ENCODE measurements at regions not wholly inside any gene's neighbourhood (a gene's known extent, or its start where the extent isn't known, plus 50 kb on each side); places are given as distances from the start of the nearest gene placed in this dataset.

- TF ChIP-seq MBD4 (IDR thresholded peaks at IDR 0.05; ENCODE audit: borderline replicate concordance, low read length) = no peak
- TF ChIP-seq FOXJ3 (CRISPR knock-in tag; IDR thresholded peaks at IDR 0.05; ENCODE audit: borderline replicate concordance) = no peak
- no peak for TF ChIP-seq YEATS4 (CRISPR knock-in tag; IDR thresholded peaks at IDR 0.05; ENCODE audit: borderline replicate concordance)
- TF ChIP-seq TFDP2 (CRISPR knock-in tag; IDR thresholded peaks at IDR 0.05) = no peak
- TF ChIP-seq MYNN (CRISPR knock-in tag; IDR thresholded peaks at IDR 0.05; ENCODE audit: low read depth) = no peak
- TF ChIP-seq HNF4A (CRISPR knock-in tag; IDR thresholded peaks at IDR 0.05) = no peak
- no peak for TF ChIP-seq ZC3H13 (CRISPR knock-in tag; IDR thresholded peaks at IDR 0.05)
- TF ChIP-seq HNRNPLL (IDR thresholded peaks at IDR 0.05; ENCODE audit: low read depth, low read length, poor library complexity, severe bottlenecking) = no peak
Observed at GRCh38 chr13:99855526-99856420, 115.8 kb downstream of the ZIC5 start (continued).

- H3K27me3 ChIP-seq (ENCODE audit: control insufficient read depth in 1 of 2, insufficient read depth in 2 of 2, low read length in 2 of 2) = no peaks in the 10 kb centered on the region
- H3K27ac ChIP-seq (ENCODE audit: extremely low read length, insufficient read depth, low read length) = no peak overlapping the region
- H3K79me2 ChIP-seq (ENCODE audit: insufficient read depth, low read length) = no peaks in the 10 kb centered on the region
- ChIA-PET POLR2A (no interaction called here), CTCF (ENCODE audit: low intra/inter-chr PET ratio, low total read pairs) (no interaction called here)
- no peak overlapping the region for H3K9ac ChIP-seq (ENCODE audit: insufficient read depth, low read depth, low read length)
- H3K4me2 ChIP-seq (ENCODE audit: low read depth, low read length) = no peak overlapping the region
- H3K36me3 ChIP-seq (replicated peaks in 1 of 2; ENCODE audit: control insufficient read depth in 1 of 2, insufficient read depth in 2 of 2, low read length in 2 of 2) = no peaks in the 10 kb centered on the region
- DNase-seq (ENCODE audit: low spot score) = no peak
- no peak for ATAC-seq
- no peak overlapping the region for H2AFZ ChIP-seq (ENCODE audit: low read length)
- no peaks in the 10 kb centered on the region for H3K9me3 ChIP-seq (ENCODE audit: low read length)
- FAIRE-seq = no peak
- in situ Hi-C loops (cut with HindIII; ENCODE audit: extremely low pct_ligation_motif_present, low pct_unique_long_range_greater_than_20kb) (no loop called here), intact Hi-C loops (cut with micrococcal nuclease; ENCODE audit: unreplicated experiment) (no loop called here)
- WGBS (ENCODE audit: low lambda C conversion rate) = 91% methylated on average over 13 of the region's 13 CpGs
- no peak overlapping the region for H3K4me3 ChIP-seq (replicated peaks in 1 of 3; ENCODE audit: insufficient read depth in 1 of 3, low read depth in 2 of 3, low read length in 3 of 3)
- H3K4me1 ChIP-seq (ENCODE audit: insufficient read depth, low read length) = no peaks in the 10 kb centered on the region
- H4K20me1 ChIP-seq (ENCODE audit: insufficient read depth, low read length) = no peaks in the 10 kb centered on the region
- BruUV-seq (replicated peaks) = no TSS peak
- TF ChIP-seq ARHGAP35 (CRISPR knock-in tag; IDR thresholded peaks at IDR 0.05; ENCODE audit: borderline replicate concordance) (no peak), ZGPAT (CRISPR knock-in tag; IDR thresholded peaks at IDR 0.05) (no peak), HOXA5 (CRISPR knock-in tag; IDR thresholded peaks at IDR 0.05) (no peak), ZNF430 (CRISPR knock-in tag; IDR thresholded peaks at IDR 0.05) (no peak), ZNF615 (CRISPR knock-in tag; IDR thresholded peaks at IDR 0.05; ENCODE audit: borderline replicate concordance) (no peak), SKIL (CRISPR knock-in tag; IDR thresholded peaks at IDR 0.05; ENCODE audit: borderline replicate concordance) (no peak), ZNF800 (CRISPR knock-in tag; IDR thresholded peaks at IDR 0.05) (no peak), ZBTB8A (CRISPR knock-in tag; IDR thresholded peaks at IDR 0.05; ENCODE audit: borderline replicate concordance, low read depth) (no peak)
Observed at GRCh38 chr13:99854366-99854765, 117.2 kb downstream of the ZIC5 start.
